Adipocyte (in vitro differentiated cells): ENCODE measurements at regions not wholly inside any gene's neighbourhood (a gene's known extent, or its start where the extent isn't known, plus 50 kb on each side); places are given as distances from the start of the nearest gene placed in this dataset.

Experiments used
- DNase-seq: peaks from one replicate; pipeline ENCODE4 v3.0.0-alpha.2; 2015; ENCODE audit warnings: low read depth
- H3K27me3 ChIP-seq: replicated peaks from 2 replicates; pipeline ENCODE4 v1.7.0; 2013; ENCODE audit warnings: mild to moderate bottlenecking, low read length, moderate library complexity; ENCODE audit not compliant: control insufficient read depth, insufficient read depth
- H3K36me3 ChIP-seq: 2 replicates; pipeline ENCODE4 v1.7.0; 2013; ENCODE audit warnings: low read length, mild to moderate bottlenecking, moderate library complexity; ENCODE audit not compliant: control insufficient read depth, insufficient read depth, severe bottlenecking
- H3K4me1 ChIP-seq: 2 replicates; pipeline ENCODE4 v1.7.0; 2013; ENCODE audit warnings: mild to moderate bottlenecking, low read length, moderate library complexity; ENCODE audit not compliant: control insufficient read depth, insufficient read depth
- H3K4me3 ChIP-seq: 2 replicates; pipeline ENCODE4 v1.7.0; 2013; ENCODE audit warnings: mild to moderate bottlenecking, low read length, moderate library complexity
- H3K9ac ChIP-seq: 2 replicates; pipeline ENCODE4 v1.7.0; 2013; ENCODE audit warnings: mild to moderate bottlenecking, low read length, moderate library complexity
- H3K9me3 ChIP-seq: 2 replicates; pipeline ENCODE4 v1.7.0; 2013; ENCODE audit warnings: mild to moderate bottlenecking, low read length, moderate library complexity; ENCODE audit not compliant: control insufficient read depth

DNA sequence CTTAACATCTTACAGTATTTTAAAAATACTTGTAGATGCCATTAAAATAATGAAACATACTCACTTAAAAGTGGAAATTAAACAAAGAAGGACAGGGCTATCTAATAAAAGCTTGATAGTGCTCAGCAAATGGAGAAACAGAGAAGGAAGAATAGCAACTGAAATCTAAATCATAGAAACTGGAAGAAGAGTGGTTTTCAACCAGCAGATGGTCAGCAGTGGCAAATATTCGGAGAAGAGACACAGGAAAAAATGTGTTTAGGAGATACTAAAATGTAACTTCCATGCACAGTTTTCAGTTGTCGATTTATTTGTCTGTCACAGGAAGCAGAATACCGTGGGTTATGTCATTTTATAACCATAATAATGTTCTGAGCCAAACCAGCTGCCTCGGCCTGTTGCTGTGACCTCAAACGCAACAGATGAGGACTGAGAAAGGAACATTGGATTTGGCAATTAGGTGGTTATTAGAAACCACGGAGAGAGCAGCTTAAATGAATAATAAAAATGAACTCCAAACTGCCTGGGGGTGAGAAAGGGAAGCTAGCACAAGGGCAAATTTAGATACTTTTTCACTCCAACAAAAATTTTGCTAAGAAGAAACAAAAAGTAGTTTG, 246.6 kb upstream of the KCNMB2 start:
- H3K36me3 ChIP-seq = no peaks in the 10 kb centered on the region
- no peaks in the 10 kb centered on the region for H3K27me3 ChIP-seq
- DNase-seq = no peak
- H3K4me3 ChIP-seq = no peak overlapping the region
- no peaks in the 10 kb centered on the region for H3K9me3 ChIP-seq
- H3K9ac ChIP-seq = no peak overlapping the region
- peaks cover 2% of the 10 kb centered on the region for H3K4me1 ChIP-seq

DNA sequence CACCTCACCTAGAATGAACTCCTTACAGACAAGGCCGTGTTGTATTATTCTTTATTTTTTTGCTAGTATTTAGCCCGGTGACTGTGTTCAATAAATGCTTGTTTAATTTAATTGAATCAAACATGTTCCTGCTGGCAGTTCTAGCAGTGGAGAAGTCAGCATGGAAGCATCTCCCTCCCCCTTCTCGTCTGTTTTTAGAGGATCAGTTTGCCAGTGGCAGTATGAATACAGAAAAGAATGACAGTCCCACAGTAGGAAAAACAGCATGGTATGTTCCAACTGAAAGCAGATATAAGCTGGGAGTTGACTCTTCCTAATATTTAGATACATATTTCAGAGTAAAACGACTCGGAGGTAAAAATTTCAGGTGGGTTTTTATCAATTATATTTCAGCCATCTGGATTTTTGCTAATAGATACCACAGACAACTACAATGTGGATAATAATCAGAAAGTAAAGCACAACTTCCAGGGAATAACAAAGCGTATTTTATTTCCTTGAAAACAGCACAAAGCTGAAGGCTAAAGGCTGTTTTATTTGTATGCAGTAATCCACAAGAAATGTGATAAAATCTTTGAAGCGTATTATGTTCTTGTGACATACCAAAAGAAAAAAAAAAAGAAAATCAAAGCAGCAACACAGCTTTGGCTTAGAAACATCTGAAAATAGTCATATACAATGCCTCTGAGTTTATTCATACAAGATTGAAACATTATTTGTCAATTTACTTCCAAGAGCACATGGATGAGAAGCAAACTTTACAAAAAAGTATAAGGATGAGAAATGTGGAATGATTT, 244.5 kb upstream of the KCNMB2 start:
- peak; percentile 63 for DNase-seq
- Histone ChIP-seq H3K27me3 (no peaks in the 10 kb centered on the region), H3K9ac (no peak overlapping the region), H3K4me1 (peaks cover 16% of the 10 kb centered on the region), H3K9me3 (no peaks in the 10 kb centered on the region), H3K36me3 (no peaks in the 10 kb centered on the region), H3K4me3 (no peak overlapping the region)

DNA sequence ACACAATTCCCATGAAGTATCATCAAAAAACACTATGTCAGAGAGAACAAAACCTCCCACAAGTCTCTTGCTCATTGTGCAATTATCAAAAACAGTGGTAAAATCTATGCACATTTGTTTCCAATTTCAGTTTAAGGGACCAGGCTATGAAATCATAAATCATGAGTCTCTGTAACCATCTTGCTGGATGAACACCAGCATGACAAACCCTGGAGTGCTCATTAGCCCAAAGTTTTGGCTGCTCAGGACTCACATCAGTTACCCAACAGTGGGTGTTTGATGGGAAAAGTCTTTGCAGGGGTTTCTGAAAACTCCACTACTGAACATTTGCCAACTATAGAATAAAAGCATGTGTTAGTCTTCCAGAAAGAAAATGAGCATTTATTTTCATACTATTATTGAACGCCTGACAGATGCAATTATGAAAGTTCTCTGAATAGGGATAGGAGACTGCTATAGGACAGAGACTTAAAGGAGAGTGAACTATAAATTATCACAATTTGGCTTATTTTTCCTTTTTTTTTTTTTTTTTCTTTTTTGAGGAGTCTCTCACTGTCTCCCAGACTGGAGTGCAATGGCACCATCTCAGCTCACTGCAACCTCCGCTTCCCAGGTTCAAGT, 240.8 kb upstream of the KCNMB2 start:
- DNase-seq = peak; percentile 89

DNA sequence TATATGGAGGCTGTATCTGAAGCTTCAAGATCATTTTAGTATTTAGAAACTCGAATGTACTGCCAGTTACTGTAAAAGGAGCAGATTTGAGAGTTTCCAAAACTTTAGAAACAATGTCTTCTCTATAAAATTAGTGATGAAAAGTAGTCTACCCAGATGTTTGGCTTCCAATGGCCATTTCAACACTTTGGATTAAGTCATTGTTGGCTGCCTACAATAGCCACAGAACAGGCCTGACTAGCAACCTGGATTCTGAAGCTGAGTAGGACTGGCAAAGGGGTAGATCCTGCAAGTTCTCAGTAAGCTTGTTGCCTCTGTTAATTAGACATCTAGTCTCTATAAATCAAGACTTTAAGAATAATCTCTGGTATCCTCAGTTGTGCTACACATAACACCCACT, 239.0 kb upstream of the KCNMB2 start:
- Histone ChIP-seq H3K4me3 (no peak overlapping the region), H3K27me3 (no peaks in the 10 kb centered on the region), H3K36me3 (no peaks in the 10 kb centered on the region), H3K9ac (no peak overlapping the region), H3K4me1 (peaks cover 22% of the 10 kb centered on the region), H3K9me3 (no peaks in the 10 kb centered on the region)
- DNase-seq = no peak

More for the DNA sequence above, 240.8 kb upstream of the KCNMB2 start:
- peaks cover 22% of the 10 kb centered on the region for H3K4me1 ChIP-seq
- H3K9ac ChIP-seq = no peak overlapping the region
- no peaks in the 10 kb centered on the region for H3K9me3 ChIP-seq
- H3K4me3 ChIP-seq = no peak overlapping the region
- H3K27me3 ChIP-seq = no peaks in the 10 kb centered on the region
- H3K36me3 ChIP-seq = no peaks in the 10 kb centered on the region

DNA sequence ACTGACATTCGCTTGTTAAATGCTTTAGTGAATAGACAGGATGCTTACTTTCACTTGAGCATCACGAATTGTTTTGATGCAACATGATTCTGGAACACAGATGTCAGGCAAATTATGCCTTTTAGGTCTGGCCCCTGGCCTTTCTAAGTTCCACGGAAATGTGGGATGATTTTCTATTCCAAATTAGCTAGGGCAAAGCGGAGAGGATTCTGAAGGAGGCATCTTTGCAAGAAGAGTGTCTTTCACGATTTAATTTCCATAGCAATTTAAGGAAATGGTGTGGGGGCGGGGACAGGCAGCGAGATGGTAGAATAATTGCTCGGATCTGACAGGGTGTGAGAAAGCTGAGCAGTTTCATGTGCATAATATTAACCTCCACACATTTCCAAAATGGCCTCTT, 238.5 kb upstream of the KCNMB2 start:
- Histone ChIP-seq H3K9ac (no peak overlapping the region), H3K4me3 (no peak overlapping the region)

DNA sequence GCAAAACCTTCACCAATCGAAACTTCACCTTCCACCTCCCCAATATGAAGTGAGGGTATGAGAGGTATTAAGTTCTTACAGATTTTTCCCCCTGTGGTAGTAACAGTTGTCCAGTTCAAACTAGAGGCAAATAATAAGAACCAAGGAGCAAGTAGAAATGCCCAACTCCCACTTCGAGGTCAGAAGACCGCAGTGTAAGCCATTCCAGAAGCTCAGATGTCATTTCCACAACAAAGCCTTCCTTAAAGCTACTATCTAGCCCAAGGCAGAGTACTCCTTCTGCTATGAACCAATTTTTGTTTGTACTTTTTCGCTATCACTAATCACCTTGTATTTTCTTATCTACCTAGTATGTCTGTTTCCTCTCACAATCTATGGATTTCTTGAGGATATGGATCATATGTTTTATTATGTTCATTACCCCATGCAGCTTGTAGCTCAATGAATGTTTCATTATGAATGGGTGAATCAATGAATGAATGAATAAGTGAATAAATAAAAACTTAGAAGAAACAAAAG, 235.7 kb upstream of the KCNMB2 start:
- Histone ChIP-seq H3K9ac (no peak overlapping the region), H3K4me1 (peaks cover 11% of the 10 kb centered on the region), H3K36me3 (no peaks in the 10 kb centered on the region), H3K27me3 (no peaks in the 10 kb centered on the region), H3K4me3 (no peak overlapping the region), H3K9me3 (no peaks in the 10 kb centered on the region)
- DNase-seq = no peak

More for the DNA sequence above, 238.5 kb upstream of the KCNMB2 start:
- Histone ChIP-seq H3K36me3 (no peaks in the 10 kb centered on the region), H3K27me3 (no peaks in the 10 kb centered on the region), H3K9me3 (no peaks in the 10 kb centered on the region), H3K4me1 (peaks cover 22% of the 10 kb centered on the region)
- DNase-seq = no peak

DNA sequence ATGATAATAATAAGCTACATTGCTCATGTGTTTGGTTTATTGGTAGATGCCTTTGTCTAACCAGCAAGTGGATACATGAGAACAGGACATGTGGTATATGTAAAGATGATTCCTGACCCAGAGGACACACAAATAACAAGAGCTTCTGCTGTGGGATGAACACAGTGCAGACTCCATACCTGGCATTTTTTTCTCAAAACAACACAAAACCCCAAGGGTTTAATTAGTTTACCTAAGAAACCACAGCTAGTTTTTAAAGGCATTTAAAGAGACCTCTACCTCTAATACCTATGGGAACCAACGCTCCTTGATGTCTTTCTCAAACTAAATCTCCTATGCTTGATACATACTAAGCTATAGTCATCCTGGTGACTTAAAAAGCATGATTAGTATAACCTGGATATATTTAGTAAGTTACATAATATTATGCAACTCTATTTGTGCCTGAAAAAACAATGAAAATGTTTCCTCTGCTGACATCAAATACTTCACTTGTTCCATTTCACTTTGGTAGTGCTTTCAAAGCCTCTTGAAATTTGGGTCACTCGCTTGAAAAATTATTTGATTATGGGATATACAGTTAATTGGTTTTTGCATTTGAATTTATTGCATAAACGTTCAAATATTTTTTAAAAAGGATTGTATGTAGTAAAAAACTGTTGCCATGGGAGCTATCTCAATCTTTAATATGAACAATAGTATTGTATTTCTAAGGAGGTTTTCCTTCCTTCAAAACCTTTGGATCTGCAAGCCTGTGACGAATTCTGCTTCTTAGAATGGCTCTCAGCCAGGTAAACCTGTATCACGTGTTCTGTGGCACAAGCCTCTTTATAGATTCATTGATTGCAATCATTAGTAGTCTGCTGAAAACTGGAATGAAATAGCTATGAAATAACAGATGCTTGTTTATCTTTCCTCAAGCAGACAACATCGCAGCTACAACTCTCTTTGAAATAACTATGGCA, 233.0 kb upstream of the KCNMB2 start:
- Histone ChIP-seq H3K27me3 (no peaks in the 10 kb centered on the region), H3K9me3 (no peaks in the 10 kb centered on the region), H3K4me1 (no peaks in the 10 kb centered on the region), H3K9ac (no peak overlapping the region), H3K36me3 (no peaks in the 10 kb centered on the region), H3K4me3 (no peak overlapping the region)
- peak; percentile 19 for DNase-seq

DNA sequence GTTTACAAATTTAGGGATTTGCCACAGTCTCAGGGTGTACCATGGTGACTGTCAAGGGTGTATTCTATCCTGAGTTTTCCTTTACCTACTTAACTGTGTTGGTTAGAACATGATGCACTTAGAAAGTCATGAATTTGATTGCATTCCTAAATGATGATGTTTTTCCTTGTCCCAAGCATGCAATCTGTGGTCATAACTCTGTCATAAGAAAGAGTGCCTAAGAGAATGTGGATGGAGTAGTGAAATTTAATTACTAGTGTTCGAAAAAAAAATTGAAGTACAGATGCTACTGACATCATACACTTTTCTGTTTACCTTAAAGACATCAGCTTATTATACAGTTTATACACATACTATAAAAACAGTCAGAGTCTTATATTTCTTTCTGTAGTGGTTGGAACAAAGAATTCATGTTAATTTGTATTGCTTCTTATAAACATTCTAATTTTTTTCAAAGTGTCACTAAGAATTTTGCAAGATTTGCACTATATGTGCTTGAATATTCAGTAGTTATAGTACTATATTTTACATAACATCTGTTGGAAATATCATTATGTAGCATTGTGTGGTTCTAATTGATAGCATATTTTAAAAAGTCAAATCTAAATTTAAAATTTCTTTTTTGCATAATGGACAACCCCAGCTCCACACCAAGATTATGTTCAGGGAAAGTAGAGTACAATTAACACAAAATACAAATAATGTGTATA, 231.3 kb upstream of the KCNMB2 start:
- DNase-seq = peak; percentile 66
- Histone ChIP-seq H3K36me3 (no peaks in the 10 kb centered on the region), H3K4me1 (no peaks in the 10 kb centered on the region), H3K4me3 (no peak overlapping the region), H3K27me3 (no peaks in the 10 kb centered on the region), H3K9me3 (no peaks in the 10 kb centered on the region), H3K9ac (no peak overlapping the region)

DNA sequence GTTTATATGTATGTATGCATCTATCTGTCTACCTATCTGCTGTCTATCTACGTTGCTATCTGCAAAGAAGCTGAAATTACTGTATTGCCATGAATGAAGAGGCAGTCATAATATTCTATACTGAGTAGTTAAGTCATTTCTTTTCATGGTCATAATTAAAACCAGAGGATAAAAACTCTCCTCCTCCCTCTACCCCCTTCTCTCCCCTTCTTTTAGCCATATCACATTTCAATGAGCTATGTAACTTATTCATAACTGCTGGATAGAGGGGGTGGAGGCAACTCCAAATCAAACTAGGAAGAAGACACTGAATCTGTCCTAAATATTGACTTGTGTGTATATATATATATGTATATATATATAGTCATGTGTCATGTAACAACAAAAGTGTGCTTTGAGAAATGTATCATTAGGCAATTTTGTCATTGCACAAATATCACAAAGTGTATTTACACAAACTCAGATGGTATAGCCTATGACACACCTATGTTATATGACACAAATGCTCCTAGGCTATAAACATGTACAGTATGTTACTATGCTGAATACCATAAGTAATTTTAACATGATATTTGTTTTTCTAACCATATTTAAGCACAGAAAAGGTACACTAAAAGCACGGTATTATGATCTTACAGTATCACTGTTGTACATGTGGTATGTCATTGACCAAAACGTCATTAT, 229.7 kb upstream of the KCNMB2 start:
- H3K9ac ChIP-seq = no peak overlapping the region
- H3K4me3 ChIP-seq = no peak overlapping the region
- H3K4me1 ChIP-seq = no peaks in the 10 kb centered on the region
- H3K27me3 ChIP-seq = no peaks in the 10 kb centered on the region
- peak; percentile 55 for DNase-seq
- no peaks in the 10 kb centered on the region for H3K36me3 ChIP-seq
- no peaks in the 10 kb centered on the region for H3K9me3 ChIP-seq

DNA sequence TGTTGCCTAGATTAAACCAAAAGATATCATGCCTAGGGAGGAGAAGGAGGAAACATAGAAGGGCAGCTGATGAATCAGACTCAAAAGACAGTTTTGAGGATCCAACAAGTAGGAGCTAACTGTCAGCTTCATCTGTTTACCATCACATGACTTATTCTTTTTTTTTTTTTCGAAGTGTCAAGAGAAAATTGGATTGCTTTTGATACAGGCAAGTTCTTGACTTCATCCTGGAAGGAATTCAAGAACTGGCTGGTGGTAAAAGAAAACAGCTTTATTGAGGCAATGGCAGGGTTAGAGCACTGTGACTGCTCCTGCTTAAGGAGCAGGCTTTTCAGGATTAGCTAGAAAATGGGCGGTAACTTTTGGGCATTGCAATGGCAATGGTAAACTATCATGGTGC, 227.5 kb upstream of the KCNMB2 start:
- Histone ChIP-seq H3K9me3 (no peaks in the 10 kb centered on the region), H3K4me3 (no peak overlapping the region), H3K36me3 (no peaks in the 10 kb centered on the region), H3K27me3 (no peaks in the 10 kb centered on the region), H3K4me1 (no peaks in the 10 kb centered on the region), H3K9ac (no peak overlapping the region)
- peak; percentile 33 for DNase-seq
